Large intestine (tissue), 3 donors: ENCODE measurements at regions not wholly inside any gene's neighbourhood (a gene's known extent, or its start where the extent isn't known, plus 50 kb on each side); places are given as distances from the start of the nearest gene placed in this dataset.

Experiments used
- DNase-seq, 2 donors: peaks; one replicate each; pipeline versions ENCODE4 v3.0.0 to v3.0.0-alpha.2; 2013
- H3K27ac ChIP-seq: one replicate; pipeline ENCODE4 v1.5.1; 2013; ENCODE audit warnings: low read length
- H3K27me3 ChIP-seq: 2 replicates; pipeline ENCODE4 v1.6.1; 2013; ENCODE audit warnings: low read length; ENCODE audit not compliant: control insufficient read depth, insufficient read depth
- H3K36me3 ChIP-seq: 2 replicates; pipeline ENCODE4 v1.6.1; 2013; ENCODE audit warnings: low read length; ENCODE audit not compliant: control insufficient read depth, insufficient read depth
- H3K4me1 ChIP-seq: one replicate; pipeline ENCODE4 v1.6.1; 2013; ENCODE audit warnings: low read length; ENCODE audit not compliant: control insufficient read depth, insufficient read depth
- H3K4me3 ChIP-seq: one replicate; pipeline ENCODE4 v1.5.1; 2013; ENCODE audit warnings: low read length
- H3K9me3 ChIP-seq: one replicate; pipeline ENCODE4 v1.6.1; 2013; ENCODE audit warnings: mild to moderate bottlenecking, low read depth, low read length, moderate library complexity; ENCODE audit not compliant: control insufficient read depth
- WGBS: methylation state at CpG from one replicate; pipeline ENCODE4 v1.1.5; 2013; ENCODE audit warnings: low lambda C conversion rate; ENCODE audit not compliant: insufficient coverage; 5-methylcytosine and 5-hydroxymethylcytosine counted together

DNA sequence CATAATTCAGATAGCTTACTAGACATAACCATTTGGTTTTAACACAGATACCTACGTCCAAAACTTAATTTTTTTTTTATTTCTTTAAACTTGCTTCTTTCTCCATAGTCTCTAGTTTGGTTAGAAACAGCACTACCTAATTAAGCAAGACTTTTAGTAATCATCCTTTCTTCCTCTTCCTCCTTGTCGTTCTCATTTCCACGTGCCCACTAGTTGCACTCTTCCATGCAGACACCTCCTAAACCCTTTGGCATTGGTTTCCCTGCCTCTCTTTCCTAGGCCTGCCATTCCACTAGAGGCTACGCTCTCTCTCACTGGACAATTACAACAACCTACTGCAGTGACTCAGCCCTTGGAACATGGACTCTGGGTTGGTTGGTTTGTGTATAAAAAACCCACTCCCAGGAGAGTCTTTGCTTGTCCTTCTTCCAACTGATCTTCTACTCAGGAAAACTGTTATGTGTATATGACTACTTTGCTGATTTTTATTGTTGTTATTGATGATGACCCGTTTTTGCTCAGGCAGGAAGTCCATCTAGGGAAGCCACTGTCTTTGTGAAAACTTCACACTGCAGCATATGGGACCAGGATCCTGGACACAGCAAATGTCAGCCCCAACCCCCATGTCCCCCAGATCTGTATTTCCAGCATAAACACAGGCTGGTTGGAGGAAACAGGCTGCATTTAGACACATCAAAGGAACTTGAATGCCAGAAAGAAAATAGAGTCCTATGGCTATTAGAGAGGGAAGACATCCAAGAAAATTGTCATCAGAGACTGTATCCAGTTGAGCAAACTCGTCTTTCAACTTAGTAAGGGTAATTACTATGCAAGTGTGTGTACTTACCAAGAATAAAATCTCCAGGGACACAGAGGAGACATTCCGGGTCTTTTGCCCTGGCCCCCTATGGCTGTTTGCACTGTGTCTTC is 503.2 kb downstream of the GADD45G start:
- DNase-seq: no peak
- H3K9me3 ChIP-seq: no peaks in the 10 kb centered on the region
- no peak overlapping the region for H3K27ac ChIP-seq
- no peaks in the 10 kb centered on the region for H3K36me3 ChIP-seq
- H3K27me3 ChIP-seq: no peaks in the 10 kb centered on the region
- no peaks in the 10 kb centered on the region for H3K4me1 ChIP-seq
- no peak overlapping the region for H3K4me3 ChIP-seq
- 94% methylated on average over 3 of the region's 7 CpGs for WGBS

- no CpG with 5 or more reads among the region's 4 CpGs for WGBS
- no peak for DNase-seq
- no peaks in the 10 kb centered on the region for H3K9me3 ChIP-seq
These were observed 508.0 kb downstream of the GADD45G start for GRCh38 chr9:90112788-90113187.

DNA sequence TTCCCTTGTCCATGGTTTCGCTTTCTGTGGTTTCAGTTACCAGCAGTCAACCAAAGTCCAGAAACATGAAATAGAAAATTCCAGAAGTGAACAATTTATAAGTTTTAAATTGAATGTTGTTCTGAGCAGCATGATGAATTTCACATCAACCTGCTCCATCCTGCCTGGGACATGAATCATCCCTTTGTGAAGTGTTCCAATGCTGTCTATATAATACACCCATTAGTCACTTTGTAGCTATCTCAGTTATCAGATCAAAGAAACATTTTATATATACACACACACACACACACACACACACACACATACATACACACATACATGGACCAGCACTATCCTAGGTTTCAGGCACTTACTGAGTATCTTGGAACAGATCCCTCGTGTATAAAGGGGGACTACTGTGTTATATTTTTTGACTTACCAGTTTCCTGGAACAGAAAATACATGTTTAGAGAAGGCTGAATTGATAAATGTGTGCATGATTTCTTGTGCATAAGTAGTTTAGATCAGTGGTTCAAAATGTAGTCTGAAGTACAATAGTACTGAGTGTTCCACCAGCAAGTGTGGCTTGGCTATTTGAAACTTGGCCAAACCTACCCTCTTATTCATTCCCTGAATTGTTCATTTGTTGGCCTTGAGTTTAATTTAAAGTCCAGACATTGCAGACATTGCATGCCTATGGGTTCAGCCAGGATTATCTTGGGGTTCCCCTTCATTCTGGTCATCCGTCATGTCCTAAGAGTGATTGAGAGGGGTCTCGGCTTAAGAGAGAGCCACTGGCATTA is 510.0 kb downstream of the GADD45G start:
- no peaks in the 10 kb centered on the region for H3K36me3 ChIP-seq
- no peaks in the 10 kb centered on the region for H3K27me3 ChIP-seq
- H3K4me3 ChIP-seq: no peak overlapping the region
- H3K4me1 ChIP-seq: no peaks in the 10 kb centered on the region
- no peaks in the 10 kb centered on the region for H3K9me3 ChIP-seq
- DNase-seq: no peak
- WGBS: no CpG with 5 or more reads among the region's 4 CpGs
- no peak overlapping the region for H3K27ac ChIP-seq

More at GRCh38 chr9:90112788-90113187, 508.0 kb downstream of the GADD45G start:
- no peaks in the 10 kb centered on the region for H3K4me1 ChIP-seq
- H3K27me3 ChIP-seq: no peaks in the 10 kb centered on the region
- no peaks in the 10 kb centered on the region for H3K36me3 ChIP-seq
- H3K27ac ChIP-seq: no peak overlapping the region
- no peak overlapping the region for H3K4me3 ChIP-seq

GRCh38 chr9:90121762-90122161 is 517.0 kb downstream of the GADD45G start:
- Histone ChIP-seq H3K27me3 (no peaks in the 10 kb centered on the region), H3K9me3 (peaks cover 2% of the 10 kb centered on the region), H3K27ac (no peak overlapping the region), H3K4me1 (no peaks in the 10 kb centered on the region), H3K4me3 (no peak overlapping the region), H3K36me3 (no peaks in the 10 kb centered on the region)
- DNase-seq: no peak
- WGBS: no CpG with 5 or more reads among the region's 7 CpGs

DNA sequence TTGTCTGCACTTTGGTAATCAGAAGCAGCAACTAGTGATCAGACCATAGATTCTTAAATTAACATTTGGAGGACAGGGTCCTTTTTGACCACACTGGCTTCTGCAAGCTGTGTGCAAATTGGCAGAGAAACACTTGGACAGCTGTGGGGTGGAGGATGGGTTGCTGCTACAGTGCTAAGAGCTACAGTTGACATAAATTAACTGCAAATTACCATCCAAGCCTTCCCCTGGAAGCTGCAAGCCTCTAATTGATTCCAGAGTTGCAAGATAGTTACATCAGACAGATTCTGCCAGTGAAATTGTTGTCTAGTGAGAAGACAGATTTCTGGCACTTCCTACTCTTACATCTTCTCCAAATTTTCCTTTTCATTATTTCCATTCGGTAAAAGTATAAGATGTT is 517.7 kb downstream of the DIRAS2 start:
- H3K27me3 ChIP-seq: no peaks in the 10 kb centered on the region
- no peak overlapping the region for H3K4me3 ChIP-seq
- DNase-seq: peak in 1 of 2 donors; percentile 18
- no peak overlapping the region for H3K27ac ChIP-seq
- WGBS: 100% methylated on average over 1 of the region's 1 CpG
- H3K4me1 ChIP-seq: no peaks in the 10 kb centered on the region
- H3K36me3 ChIP-seq: no peaks in the 10 kb centered on the region
- H3K9me3 ChIP-seq: peaks cover 2% of the 10 kb centered on the region

- WGBS: no CpG with 5 or more reads among the region's 5 CpGs
- DNase-seq: no peak
- Histone ChIP-seq H3K27me3 (no peaks in the 10 kb centered on the region), H3K36me3 (no peaks in the 10 kb centered on the region), H3K4me1 (no peaks in the 10 kb centered on the region), H3K4me3 (no peak overlapping the region), H3K9me3 (peaks cover 2% of the 10 kb centered on the region), H3K27ac (no peak overlapping the region)
These were observed 514.7 kb downstream of the DIRAS2 start for GRCh38 chr9:90127923-90128322.

GRCh38 chr9:90128587-90129190 is 513.9 kb downstream of the DIRAS2 start:
- DNase-seq: no peak
- Histone ChIP-seq H3K36me3 (no peaks in the 10 kb centered on the region), H3K4me1 (no peaks in the 10 kb centered on the region), H3K4me3 (no peak overlapping the region), H3K27me3 (no peaks in the 10 kb centered on the region), H3K9me3 (peaks cover 2% of the 10 kb centered on the region), H3K27ac (no peak overlapping the region)
- 69% methylated on average over 3 of the region's 7 CpGs for WGBS

DNA sequence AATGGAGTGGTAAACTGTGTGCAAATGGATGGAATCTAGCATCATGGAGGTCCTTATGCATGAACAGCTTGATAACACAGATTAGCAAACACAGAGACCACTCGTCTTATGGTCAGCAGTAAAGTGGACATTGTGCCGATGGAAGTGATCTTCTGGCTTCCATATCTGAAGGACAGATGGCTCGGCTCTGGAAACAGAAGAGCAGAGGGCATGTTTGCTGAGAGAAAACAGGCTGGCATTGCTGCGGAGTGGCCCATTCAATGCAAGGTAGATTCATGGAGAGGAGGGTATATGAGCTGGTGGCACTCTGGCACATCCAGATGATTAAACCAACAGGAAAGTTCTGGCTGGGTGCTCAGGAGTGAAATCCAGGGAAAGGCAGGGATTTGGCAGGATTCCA is 513.2 kb downstream of the DIRAS2 start:
- no peak overlapping the region for H3K4me3 ChIP-seq
- no peaks in the 10 kb centered on the region for H3K9me3 ChIP-seq
- no peak overlapping the region for H3K27ac ChIP-seq
- WGBS: no CpG with 5 or more reads among the region's 4 CpGs
- H3K4me1 ChIP-seq: no peaks in the 10 kb centered on the region
- DNase-seq: no peak
- H3K27me3 ChIP-seq: no peaks in the 10 kb centered on the region
- no peaks in the 10 kb centered on the region for H3K36me3 ChIP-seq

DNA sequence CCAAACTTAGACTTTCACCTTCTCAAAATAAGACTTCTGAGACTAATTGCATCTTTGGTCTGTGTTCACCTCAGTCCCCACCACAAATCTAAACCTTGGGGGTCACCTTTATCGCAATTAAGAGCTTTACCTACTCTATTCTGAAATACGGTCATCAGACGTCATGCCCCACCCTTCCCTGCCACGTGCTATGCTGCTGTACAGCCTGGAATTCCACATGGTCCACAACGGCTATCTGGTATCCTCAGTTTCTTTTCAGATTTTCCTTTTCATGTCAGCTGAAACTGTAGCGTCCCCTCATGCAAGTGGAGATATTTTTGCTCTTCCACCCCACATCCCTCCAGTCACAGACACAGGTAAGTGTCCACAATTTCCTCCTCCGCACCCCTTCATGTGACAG is 511.1 kb downstream of the DIRAS2 start:
- Histone ChIP-seq H3K27ac (no peak overlapping the region), H3K4me1 (no peaks in the 10 kb centered on the region), H3K36me3 (no peaks in the 10 kb centered on the region), H3K27me3 (no peaks in the 10 kb centered on the region), H3K9me3 (peaks cover 3% of the 10 kb centered on the region), H3K4me3 (no peak overlapping the region)
- WGBS: 80% methylated on average over 3 of the region's 7 CpGs
- DNase-seq: no peak

DNA sequence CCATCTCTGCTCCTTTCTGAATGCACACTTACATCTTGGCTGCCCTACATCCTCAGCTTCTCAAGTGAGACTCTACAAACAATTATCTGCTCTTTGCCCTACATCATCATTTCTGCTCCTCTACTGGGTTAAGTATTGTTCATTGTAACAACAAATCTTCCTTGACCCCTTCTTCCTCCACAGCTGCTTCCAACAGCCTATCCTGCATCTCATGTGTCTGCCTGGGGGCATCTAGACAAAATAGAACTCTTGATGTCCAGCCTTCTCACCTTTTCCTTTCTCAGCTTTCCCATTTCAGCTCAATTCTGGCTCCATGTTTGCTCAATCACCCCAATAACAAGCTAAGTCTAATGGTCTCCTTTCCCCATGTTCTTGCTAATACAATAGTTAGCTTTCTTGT is 509.8 kb downstream of the DIRAS2 start:
- H3K27ac ChIP-seq: no peak overlapping the region
- H3K4me1 ChIP-seq: no peaks in the 10 kb centered on the region
- peaks cover 3% of the 10 kb centered on the region for H3K9me3 ChIP-seq
- no peaks in the 10 kb centered on the region for H3K36me3 ChIP-seq
- H3K27me3 ChIP-seq: no peaks in the 10 kb centered on the region
- DNase-seq: no peak
- H3K4me3 ChIP-seq: no peak overlapping the region
